Stimulated activated CD4-positive, alpha-beta T cell treated with anti-CD3 and anti-CD28 coated beads, Interleukin-4, amount 100 ng/mL, for 1 hour (primary cell): ENCODE measurements at regions not wholly inside any gene's neighbourhood (a gene's known extent, or its start where the extent isn't known, plus 50 kb on each side); places are given as distances from the start of the nearest gene placed in this dataset.
"Not testable (repeated sequence)": the region's sequence is repeated elsewhere in the genome, so short reads cannot be mapped to it uniquely, and the experiment has no call there.

Experiments
- DNase-seq: peaks from one replicate; pipeline ENCODE4 v3.0.0-alpha.2; 2020

- no peak for DNase-seq
Measured at GRCh38 chr21:38114717-38115333, 142.0 kb upstream of the KCNJ15 start.

GRCh38 chr21:38115870-38116269 lies 140.9 kb upstream of the KCNJ15 start:
- DNase-seq, result no peak

GRCh38 chr21:38119793-38120192 lies 137.0 kb upstream of the KCNJ15 start:
- DNase-seq, result no peak

- not testable (repeated sequence) for DNase-seq
Measured at GRCh38 chr21:38120679-38120983, 136.2 kb upstream of the KCNJ15 start.

- no peak for DNase-seq
Measured at GRCh38 chr21:38120984-38121855, 135.6 kb upstream of the KCNJ15 start.

- no peak for DNase-seq
Measured at GRCh38 chr21:38121888-38122720, 134.7 kb upstream of the KCNJ15 start.

GRCh38 chr21:38123626-38124025 lies 133.2 kb upstream of the KCNJ15 start:
- no peak for DNase-seq

- DNase-seq, result peak; percentile 48
Measured at GRCh38 chr21:38126666-38127303, 130.0 kb upstream of the KCNJ15 start.

- DNase-seq, result no peak
Measured at GRCh38 chr21:38129711-38130110, 127.1 kb upstream of the KCNJ15 start.

GRCh38 chr21:38133240-38133639 lies 123.6 kb upstream of the KCNJ15 start:
- no peak for DNase-seq

GRCh38 chr21:38134084-38134873 lies 122.5 kb upstream of the KCNJ15 start:
- no peak for DNase-seq

GRCh38 chr21:38136201-38136600 lies 120.6 kb upstream of the KCNJ15 start:
- DNase-seq, result no peak

- no peak for DNase-seq
Measured at GRCh38 chr21:38139380-38140168, 117.2 kb upstream of the KCNJ15 start.

GRCh38 chr21:38140207-38140903 lies 116.4 kb upstream of the KCNJ15 start:
- DNase-seq, result no peak

- DNase-seq, result no peak
Measured at GRCh38 chr21:38142224-38142623, 114.6 kb upstream of the KCNJ15 start.

- DNase-seq, result no peak
Measured at GRCh38 chr21:38144193-38144592, 112.6 kb upstream of the KCNJ15 start.

GRCh38 chr21:38145104-38145503 lies 111.7 kb upstream of the KCNJ15 start:
- no peak for DNase-seq

- DNase-seq, result no peak
Measured at GRCh38 chr21:38147391-38147790, 109.4 kb upstream of the KCNJ15 start.

GRCh38 chr21:38148046-38148445 lies 108.7 kb upstream of the KCNJ15 start:
- DNase-seq, result no peak

GRCh38 chr21:38151021-38151645 lies 105.7 kb upstream of the KCNJ15 start:
- no peak for DNase-seq
